GM19395 (cell line): ENCODE measurements at regions not wholly inside any gene's neighbourhood (a gene's known extent, or its start where the extent isn't known, plus 50 kb on each side); places are given as distances from the start of the nearest gene placed in this dataset.
"Not testable (repeated sequence)": the region's sequence is repeated elsewhere in the genome, so short reads cannot be mapped to it uniquely, and the experiment has no call there.

Source experiments
- ATAC-seq: cut with Tn5 transposase; IDR thresholded peaks from one replicate; pipeline ENCODE4 v1.9.1; 2021; ENCODE audit warnings: mild to moderate bottlenecking, moderate library complexity; ENCODE audit not compliant: unreplicated experiment

DNA sequence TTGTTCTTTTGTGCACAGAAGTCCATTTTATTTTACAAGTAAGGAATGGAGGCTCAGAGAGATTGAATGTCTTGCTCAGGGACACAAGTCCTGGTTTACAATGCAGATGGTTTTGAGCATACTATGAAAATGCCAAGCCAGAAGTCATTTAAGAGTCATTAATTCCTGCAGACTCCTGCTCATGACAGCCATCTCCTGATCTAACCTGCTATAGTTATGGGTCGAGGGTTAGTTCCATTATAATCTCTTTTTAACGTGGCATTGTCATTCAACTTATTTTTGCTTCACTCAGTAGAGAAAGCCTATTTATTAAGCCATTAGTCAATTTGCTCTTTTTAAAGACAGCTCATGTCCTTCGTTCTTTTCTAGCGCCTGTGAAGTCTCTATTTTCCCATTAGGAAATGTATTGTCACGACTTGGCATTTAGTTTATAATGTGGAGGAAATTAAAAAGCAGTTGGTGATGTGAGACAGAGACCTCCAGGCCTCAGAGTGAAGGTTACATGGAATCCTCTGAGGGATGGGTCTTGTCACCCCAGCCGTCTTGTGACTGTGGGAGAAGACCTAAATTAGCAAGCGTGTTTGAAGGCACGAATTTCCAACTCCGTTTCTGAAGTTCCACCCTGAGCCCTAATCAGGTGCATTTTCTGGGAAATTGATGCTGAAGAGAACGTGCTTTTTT lies 84.1 kb downstream of the ACTBL2 start:
- ATAC-seq: no peak

DNA sequence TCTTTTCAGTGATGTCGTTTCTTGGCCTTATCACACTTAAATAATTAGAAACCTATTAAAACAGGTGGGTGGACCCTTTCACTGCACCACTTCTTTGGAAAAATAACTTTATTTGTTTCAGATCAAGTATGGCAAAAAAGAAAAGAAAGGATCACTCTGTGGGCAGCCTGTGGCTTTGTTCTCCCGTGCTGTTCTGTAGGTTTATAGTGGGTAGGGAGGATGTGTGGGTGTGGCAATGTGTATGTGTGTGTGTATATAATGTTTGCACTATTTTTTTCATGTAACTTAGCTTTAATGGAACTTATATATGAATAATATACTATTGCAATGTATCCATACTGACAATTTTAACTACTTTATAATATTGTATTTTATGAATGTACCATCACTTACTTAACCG lies 85.9 kb downstream of the ACTBL2 start:
- no peak for ATAC-seq

DNA sequence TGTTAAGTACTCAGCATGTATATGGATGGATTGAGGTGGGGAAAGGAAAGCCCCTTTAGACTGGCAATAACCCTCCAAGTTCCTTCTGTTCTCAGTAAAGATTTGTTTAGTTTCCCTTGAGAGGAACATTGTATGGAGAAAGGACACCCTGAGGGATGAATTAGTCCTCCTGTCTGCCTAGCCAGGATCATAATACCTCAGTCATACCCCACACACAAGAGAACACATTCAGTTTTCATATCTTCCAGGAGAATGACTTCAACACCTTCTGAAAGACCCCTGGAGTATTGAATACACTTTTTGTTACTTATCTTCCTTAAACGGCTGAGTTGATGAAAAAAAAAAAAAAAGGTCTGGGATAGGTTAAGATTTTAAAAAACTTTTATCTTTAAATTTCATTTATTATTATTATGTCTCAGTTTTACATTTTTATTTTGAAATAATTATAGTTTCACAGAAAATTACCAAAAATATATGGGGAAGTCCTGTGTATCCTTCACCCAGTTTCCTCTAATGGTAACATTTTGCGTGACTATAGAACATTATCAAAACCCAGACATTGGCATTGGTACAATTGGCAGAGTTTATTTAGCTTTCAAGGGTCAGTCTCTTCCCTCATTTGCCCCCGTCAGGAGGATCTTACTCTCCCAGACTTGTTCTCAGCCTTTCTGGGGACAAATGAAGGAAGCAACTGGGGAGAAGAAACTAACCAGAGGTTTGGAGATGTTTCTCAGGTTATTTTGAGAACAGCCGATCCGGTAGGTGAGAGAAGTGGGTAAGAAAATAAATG lies 88.0 kb downstream of the ACTBL2 start:
- no peak for ATAC-seq

DNA sequence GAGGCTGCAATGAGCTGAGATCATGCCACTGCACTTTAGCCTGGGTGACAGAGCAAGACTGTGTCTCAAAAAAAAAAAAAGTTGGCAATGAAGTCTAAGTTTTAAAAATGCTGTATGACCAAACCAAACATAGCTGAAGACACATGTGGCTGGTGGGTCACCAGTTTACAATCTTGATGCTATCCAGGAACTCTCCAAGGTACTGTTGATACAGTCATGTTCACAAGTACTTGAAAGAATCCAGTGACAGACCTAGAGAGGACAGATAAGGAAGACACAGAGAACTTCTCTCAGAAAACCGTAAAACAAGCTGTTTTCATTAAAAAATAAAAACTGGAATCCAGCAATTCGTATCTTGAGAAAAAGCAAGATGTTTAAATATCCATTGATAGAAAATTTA lies 95.7 kb downstream of the ACTBL2 start:
- ATAC-seq: no peak

- no peak for ATAC-seq
Observed at GRCh38 chr5:57383093-57383861, 99.3 kb downstream of the ACTBL2 start.

GRCh38 chr5:57382655-57383054 lies 100.0 kb downstream of the ACTBL2 start:
- no peak for ATAC-seq

DNA sequence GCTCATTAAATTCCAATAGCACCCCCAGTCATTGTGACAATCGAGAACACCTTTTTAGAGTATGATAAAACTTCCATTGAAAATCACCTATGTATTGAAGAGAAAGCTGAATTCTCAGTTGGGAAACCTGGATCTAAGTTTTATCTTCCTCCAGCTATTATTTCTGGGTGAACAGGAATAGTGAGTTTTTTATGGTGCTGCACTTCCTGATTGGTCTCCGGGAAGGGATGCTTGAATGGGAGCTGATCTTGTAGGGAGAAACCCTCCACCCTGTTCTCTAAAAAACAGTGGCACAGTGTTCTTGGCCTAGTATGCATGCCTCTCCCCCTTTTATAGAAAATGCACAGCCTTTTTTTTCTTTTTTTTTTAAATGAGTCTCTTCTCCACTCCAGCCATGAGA lies 112.2 kb downstream of the ACTBL2 start:
- ATAC-seq: no peak

- no peak for ATAC-seq
Observed at GRCh38 chr5:57368010-57368409, 114.6 kb downstream of the ACTBL2 start.

DNA sequence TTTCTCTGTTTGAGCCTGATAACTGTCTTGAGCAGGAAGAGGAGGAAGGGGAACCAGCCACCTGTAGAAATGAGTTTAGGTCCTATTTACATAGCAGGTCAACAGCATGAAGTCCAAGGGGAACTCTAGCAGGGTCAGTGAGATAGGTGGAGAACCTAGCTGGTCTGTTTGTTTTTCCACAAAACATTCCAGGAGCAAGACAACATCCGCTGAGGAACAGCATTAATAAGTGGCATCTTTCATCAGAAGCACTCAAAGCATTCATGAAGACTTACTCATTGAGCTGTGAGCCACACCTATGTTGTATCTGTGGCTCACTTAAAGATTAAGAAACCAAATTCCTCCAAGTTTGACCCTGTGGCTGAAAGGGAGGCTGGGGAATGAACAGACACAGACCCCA lies 115.9 kb downstream of the ACTBL2 start:
- ATAC-seq: no peak

- ATAC-seq: no peak
Observed at GRCh38 chr5:57362951-57363350, 119.7 kb downstream of the ACTBL2 start.

DNA sequence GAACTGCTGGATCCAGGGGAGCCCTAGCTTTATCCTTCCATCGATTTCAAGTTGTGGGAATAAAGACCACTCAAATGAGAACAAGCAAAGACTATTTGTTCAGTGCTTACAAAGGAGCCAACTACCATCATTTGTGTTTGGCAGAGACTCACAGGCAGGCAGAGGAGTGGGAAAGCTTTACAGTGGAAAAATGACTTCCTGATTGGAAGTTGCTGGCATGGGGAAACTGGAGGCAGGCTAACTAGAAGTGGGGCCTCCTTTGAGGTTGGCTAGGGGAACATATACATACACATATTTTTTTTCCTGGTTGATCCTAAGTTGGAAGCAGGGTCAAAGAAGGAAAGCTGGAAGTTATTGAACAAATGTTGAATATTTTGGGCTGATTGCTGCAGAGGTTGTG lies 121.7 kb downstream of the ACTBL2 start:
- ATAC-seq: no peak

GRCh38 chr5:57358796-57359592 lies 123.6 kb downstream of the ACTBL2 start:
- ATAC-seq: no peak

- not testable (repeated sequence) for ATAC-seq
Observed at GRCh38 chr5:57356850-57357249, 125.8 kb downstream of the ACTBL2 start.

DNA sequence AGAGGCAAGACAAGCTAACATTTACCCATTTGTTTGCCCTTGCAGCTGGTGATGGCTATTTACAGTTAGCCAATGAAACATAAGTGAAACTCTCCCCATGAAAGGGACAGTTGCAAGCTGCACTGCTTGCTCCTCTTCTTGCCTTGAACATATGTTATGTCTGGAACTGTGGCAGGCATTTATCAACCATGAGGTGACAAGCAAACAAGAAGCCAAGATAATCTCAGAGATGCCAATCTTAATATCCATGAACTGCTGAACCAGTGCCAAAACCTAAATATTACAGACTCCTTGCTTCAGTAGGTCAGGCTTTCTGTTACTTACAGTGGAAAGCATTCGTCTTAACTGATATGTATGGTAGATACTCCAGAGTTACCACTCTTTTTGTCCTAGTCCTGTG lies 133.4 kb downstream of the ACTBL2 start:
- ATAC-seq: no peak

- ATAC-seq: no peak
Observed at GRCh38 chr5:57348376-57349140, 134.1 kb downstream of the ACTBL2 start.

DNA sequence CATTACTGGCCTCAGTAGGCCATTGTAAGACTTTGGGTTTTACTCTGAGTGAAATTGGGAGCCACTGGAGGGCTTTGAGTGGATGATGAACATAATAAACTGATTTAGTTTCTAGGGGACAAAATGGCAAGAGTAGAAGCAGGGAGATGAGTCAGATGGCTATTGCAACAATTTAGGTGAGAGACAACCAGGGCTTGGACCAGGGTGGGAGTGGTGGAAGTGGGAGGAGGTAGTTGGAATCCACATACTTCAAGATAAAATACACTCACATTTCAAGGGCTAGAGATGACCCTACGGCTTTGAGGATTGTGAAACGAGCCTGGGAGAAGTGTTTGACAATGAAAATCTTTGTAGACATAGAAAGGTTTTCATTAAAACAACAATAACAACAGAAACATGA lies 136.3 kb downstream of the ACTBL2 start:
- no peak for ATAC-seq

DNA sequence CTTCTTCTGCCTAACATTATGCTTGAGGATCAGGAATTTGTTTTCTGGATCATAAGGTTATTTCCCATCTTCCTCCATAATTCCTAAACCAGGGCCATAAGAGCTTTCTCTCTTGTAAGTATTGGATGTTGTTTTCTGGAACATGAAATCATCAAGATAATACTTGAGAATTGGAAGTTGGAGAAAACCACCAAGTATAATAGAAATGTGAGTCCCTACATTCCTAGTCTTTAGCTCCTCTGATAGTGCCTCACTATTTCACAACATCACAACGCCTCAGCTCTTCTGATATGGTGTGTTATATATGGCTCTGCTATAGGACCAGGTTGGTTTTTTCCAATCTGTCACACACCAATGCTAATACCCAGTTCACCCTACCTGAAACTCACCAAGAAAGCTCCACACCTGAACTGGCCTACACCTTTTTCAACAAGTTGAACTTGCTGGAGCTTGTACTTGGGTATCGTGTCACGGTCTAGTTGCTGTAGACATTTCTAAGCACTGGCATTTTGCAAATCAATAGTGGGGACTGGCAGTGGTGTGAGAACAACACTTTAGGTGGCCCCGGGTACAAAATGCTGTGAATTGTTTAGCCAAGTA lies 141.1 kb downstream of the ACTBL2 start:
- ATAC-seq: no peak

DNA sequence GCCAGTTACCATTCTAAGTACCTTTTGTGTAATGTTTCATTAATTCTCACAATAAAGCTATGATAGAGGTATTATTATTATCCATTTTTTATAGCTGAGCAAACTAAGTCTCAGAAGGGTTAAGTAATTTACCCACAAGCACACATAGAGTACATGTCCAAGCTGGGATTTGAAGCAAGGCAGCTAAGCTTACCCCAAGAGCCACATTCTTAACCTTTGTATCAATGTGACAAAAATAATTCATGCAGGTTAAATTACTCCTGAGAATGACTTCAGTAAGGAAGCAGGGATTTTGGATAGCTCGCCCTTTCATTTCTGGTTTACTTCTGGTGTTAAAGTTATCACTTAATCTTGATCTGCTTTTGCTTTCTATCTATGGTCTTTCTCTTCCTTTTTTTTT lies 141.9 kb downstream of the ACTBL2 start:
- no peak for ATAC-seq

DNA sequence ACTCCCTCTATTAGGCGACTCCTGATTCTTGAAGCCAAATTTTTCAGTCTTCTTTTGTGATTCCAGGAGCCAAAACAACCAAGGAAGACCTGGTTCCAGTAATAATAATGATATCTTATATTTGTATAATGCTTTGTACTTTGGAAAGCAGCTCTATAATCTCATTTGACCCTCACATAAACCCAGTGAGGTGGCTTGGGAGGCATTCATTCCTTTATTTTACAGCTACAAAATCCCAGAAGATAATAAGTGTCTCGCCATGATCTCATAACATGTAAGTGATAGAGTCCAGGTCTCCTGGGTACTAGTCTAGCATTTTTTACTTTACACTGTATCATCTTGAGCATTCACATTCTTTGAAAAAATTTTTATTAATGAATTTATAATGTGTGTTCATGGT lies 143.1 kb downstream of the ACTBL2 start:
- ATAC-seq: no peak

GRCh38 chr5:57338868-57339340 lies 143.7 kb downstream of the ACTBL2 start:
- no peak for ATAC-seq
